ENCODE measurements at regions not wholly inside any gene's neighbourhood (a gene's known extent, or its start where the extent isn't known, plus 50 kb on each side); places are given as distances from the start of the nearest gene placed in this dataset.

- ATAC-seq = no peak
- TF ChIP-seq CSDC2 (CRISPR knock-in tag; IDR thresholded peaks at IDR 0.05) (no peak), BACH2 (CRISPR knock-in tag; IDR thresholded peaks at IDR 0.05; ENCODE audit: borderline replicate concordance) (no peak), CSRNP3 (CRISPR knock-in tag; IDR thresholded peaks at IDR 0.05) (no peak)
Measured at GRCh38 chr14:36027354-36027753, 149.2 kb downstream of the PTCSC3 start.

- no peak for ATAC-seq
- TF ChIP-seq CSRNP3 (CRISPR knock-in tag; IDR thresholded peaks at IDR 0.05) (no peak), TCF4 (CRISPR knock-in tag; IDR thresholded peaks at IDR 0.05; ENCODE audit: borderline replicate concordance) (no peak), ARNTL (CRISPR knock-in tag; IDR thresholded peaks at IDR 0.05; ENCODE audit: borderline replicate concordance, low read depth) (no peak), TSHZ2 (CRISPR knock-in tag; IDR thresholded peaks at IDR 0.05) (no peak), CREB5 (CRISPR knock-in tag; IDR thresholded peaks at IDR 0.05; ENCODE audit: low read depth) (no peak), ZFP30 (CRISPR knock-in tag; IDR thresholded peaks at IDR 0.05) (no peak), ISL1 (CRISPR knock-in tag; IDR thresholded peaks at IDR 0.05) (no peak), TOX (CRISPR knock-in tag; IDR thresholded peaks at IDR 0.05; ENCODE audit: borderline replicate concordance) (no peak), ZFP3 (CRISPR knock-in tag; IDR thresholded peaks at IDR 0.05) (no peak), PATZ1 (CRISPR knock-in tag; IDR thresholded peaks at IDR 0.05; ENCODE audit: borderline replicate concordance) (no peak), PPARA (CRISPR knock-in tag; IDR thresholded peaks at IDR 0.05; ENCODE audit: borderline replicate concordance) (no peak), POU6F1 (CRISPR knock-in tag; IDR thresholded peaks at IDR 0.05; ENCODE audit: borderline replicate concordance, low read depth) (no peak), ESRRG (CRISPR knock-in tag; IDR thresholded peaks at IDR 0.05) (no peak)
Measured at GRCh38 chr14:36022765-36023410, 153.6 kb downstream of the PTCSC3 start.

GRCh38 chr14:36021591-36022320 lies 154.8 kb downstream of the PTCSC3 start:
- ATAC-seq = no peak
- TF ChIP-seq TCF4 (CRISPR knock-in tag; IDR thresholded peaks at IDR 0.05; ENCODE audit: borderline replicate concordance) (no peak), ZFP30 (CRISPR knock-in tag; IDR thresholded peaks at IDR 0.05) (no peak), CSRNP3 (CRISPR knock-in tag; IDR thresholded peaks at IDR 0.05) (no peak), GLIS3 (CRISPR knock-in tag; IDR thresholded peaks at IDR 0.05) (no peak), PATZ1 (CRISPR knock-in tag; IDR thresholded peaks at IDR 0.05; ENCODE audit: borderline replicate concordance) (no peak), CREB5 (CRISPR knock-in tag; IDR thresholded peaks at IDR 0.05; ENCODE audit: low read depth) (no peak), ZNF70 (CRISPR knock-in tag; IDR thresholded peaks at IDR 0.05) (no peak), PPARA (CRISPR knock-in tag; IDR thresholded peaks at IDR 0.05; ENCODE audit: borderline replicate concordance) (no peak), TOX (CRISPR knock-in tag; IDR thresholded peaks at IDR 0.05; ENCODE audit: borderline replicate concordance) (no peak), OSR1 (CRISPR knock-in tag; IDR thresholded peaks at IDR 0.05) (no peak)
